Medulla oblongata (tissue), 1 donor: ENCODE measurements at regions not wholly inside any gene's neighbourhood (a gene's known extent, or its start where the extent isn't known, plus 50 kb on each side); places are given as distances from the start of the nearest gene placed in this dataset.
"Not testable (repeated sequence)": the region's sequence is repeated elsewhere in the genome, so short reads cannot be mapped to it uniquely, and the experiment has no call there.

Experiments
- DNase-seq: peaks from one replicate; pipeline ENCODE4 v3.0.0-alpha.2; 2015; ENCODE audit errors: extremely low spot score

- DNase-seq = not testable (repeated sequence)
These were observed 202.6 kb downstream of the POTED start for GRCh38 chr21:13812191-13812590.

GRCh38 chr21:13810559-13810958 is 201.0 kb downstream of the POTED start:
- not testable (repeated sequence) for DNase-seq

GRCh38 chr21:13806444-13806843 is 196.9 kb downstream of the POTED start:
- DNase-seq = not testable (repeated sequence)

GRCh38 chr21:13802757-13803156 is 193.2 kb downstream of the POTED start:
- not testable (repeated sequence) for DNase-seq
